WERI-Rb-1 (cell line): ENCODE measurements at regions not wholly inside any gene's neighbourhood (a gene's known extent, or its start where the extent isn't known, plus 50 kb on each side); places are given as distances from the start of the nearest gene placed in this dataset.

ENCODE experiments used
- DNase-seq: peaks from one replicate; pipeline ENCODE4 v3.0.0-alpha.2; 2020
- H3K27ac ChIP-seq: fragments of 250-450 bp; sonication (Bioruptor Pico); 2 replicates; pipeline ENCODE4 v1.5.1; 2020; ENCODE audit warnings: mild to moderate bottlenecking, moderate library complexity
- H3K27me3 ChIP-seq: fragments of 250-450 bp; sonication (Bioruptor Pico); 2 replicates; pipeline ENCODE4 v1.5.1; 2021; ENCODE audit warnings: mild to moderate bottlenecking, low read depth, moderate library complexity; ENCODE audit not compliant: insufficient read depth, severe bottlenecking
- H3K36me3 ChIP-seq: fragments of 250-450 bp; sonication (Bioruptor Pico); 2 replicates; pipeline ENCODE4 v1.5.1; 2020; ENCODE audit warnings: mild to moderate bottlenecking, moderate library complexity
- H3K4me3 ChIP-seq: 2 replicates; pipeline ENCODE4 v1.5.1; 2011; ENCODE audit warnings: low read depth, mild to moderate bottlenecking, control low read depth, low read length
- H3K9me3 ChIP-seq: fragments of 250-450 bp; sonication (Bioruptor Pico); 2 replicates; pipeline ENCODE4 v1.5.1; 2021; ENCODE audit warnings: mild to moderate bottlenecking, moderate library complexity; ENCODE audit not compliant: severe bottlenecking
- CTCF ChIP-seq: IDR thresholded peaks from 2 replicates; pipeline ENCODE4 v1.5.1; 2011; ENCODE audit warnings: low read depth, mild to moderate bottlenecking, control low read depth, inconsistent platforms, low read length

DNA sequence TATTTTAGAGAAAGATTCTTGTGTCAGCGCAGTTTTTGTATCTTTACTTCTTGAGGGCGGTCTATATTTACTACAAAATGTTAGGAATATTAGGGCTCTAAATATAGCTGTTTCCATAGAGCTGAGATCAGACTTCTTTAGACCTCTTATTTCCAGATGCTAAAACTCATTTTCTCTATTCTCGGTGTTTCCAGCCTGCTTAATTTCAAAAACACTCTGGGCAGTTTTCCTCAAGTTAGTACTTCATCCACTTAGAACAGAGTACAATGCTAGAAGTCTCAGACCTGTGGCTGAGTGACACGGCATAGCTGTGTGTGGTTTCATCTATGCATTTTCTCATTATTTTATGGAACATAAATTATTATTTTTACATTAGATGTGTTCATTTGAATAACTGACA, 346.6 kb downstream of the PABPC4L start:
- DNase-seq = no peak
- Histone ChIP-seq H3K36me3 (no peaks in the 10 kb centered on the region), H3K27ac (no peak overlapping the region), H3K9me3 (no peaks in the 10 kb centered on the region), H3K27me3 (no peaks in the 10 kb centered on the region), H3K4me3 (no peak overlapping the region)
- no peak for TF ChIP-seq CTCF

DNA sequence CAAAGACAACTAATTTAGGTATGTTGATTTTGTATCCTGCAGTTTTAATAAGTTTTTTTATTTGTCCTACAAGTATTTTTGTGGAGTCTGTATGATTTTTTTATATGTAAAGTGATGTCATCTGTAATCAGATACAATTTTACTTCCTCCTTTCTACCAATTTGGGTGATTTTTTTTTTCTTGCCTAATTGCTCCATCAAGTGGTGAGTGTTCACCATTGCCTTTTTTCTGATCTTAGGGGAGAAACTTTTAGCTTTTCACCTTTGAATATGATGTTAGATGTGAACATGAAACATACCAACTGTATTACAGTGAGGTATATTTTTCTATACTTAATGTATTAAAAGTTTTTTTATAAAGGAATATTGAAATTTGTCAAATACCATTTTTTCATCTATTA, 362.3 kb downstream of the PABPC4L start:
- no peak for TF ChIP-seq CTCF
- H3K36me3 ChIP-seq = no peaks in the 10 kb centered on the region
- DNase-seq = no peak

DNA sequence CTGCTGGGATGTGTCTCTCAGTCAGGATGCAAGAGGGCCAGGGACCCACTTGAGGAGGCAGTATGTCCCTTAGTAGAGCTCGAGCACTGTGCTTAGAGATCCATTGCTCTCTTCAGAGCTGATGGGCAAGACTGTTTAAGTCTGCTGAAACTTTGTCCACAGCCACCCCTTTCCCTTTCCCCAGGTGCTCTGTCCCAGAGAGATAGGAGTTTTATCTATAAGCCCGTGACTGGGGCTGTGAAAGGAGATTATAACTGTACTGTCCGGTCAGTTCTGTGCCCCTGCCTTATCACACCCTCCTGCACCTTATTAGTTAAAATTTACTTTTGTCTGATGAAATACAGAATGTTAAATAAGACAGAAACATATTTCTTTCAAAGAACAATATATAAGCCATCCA, 378.4 kb downstream of the PABPC4L start:
- no peak for TF ChIP-seq CTCF
- no peaks in the 10 kb centered on the region for H3K36me3 ChIP-seq
- DNase-seq = no peak

More for the DNA sequence above, 362.3 kb downstream of the PABPC4L start:
- Histone ChIP-seq H3K4me3 (no peak overlapping the region), H3K9me3 (peaks cover 9% of the 10 kb centered on the region), H3K27me3 (no peaks in the 10 kb centered on the region), H3K27ac (no peak overlapping the region)

GRCh38 chr4:133812954-133813353, 388.6 kb downstream of the PABPC4L start:
- Histone ChIP-seq H3K27ac (no peak overlapping the region), H3K9me3 (peaks cover 2% of the 10 kb centered on the region), H3K36me3 (no peaks in the 10 kb centered on the region), H3K4me3 (no peak overlapping the region), H3K27me3 (no peaks in the 10 kb centered on the region)
- DNase-seq = no peak
- TF ChIP-seq CTCF = no peak

More for the DNA sequence above, 378.4 kb downstream of the PABPC4L start:
- Histone ChIP-seq H3K27me3 (no peaks in the 10 kb centered on the region), H3K9me3 (no peaks in the 10 kb centered on the region), H3K4me3 (no peak overlapping the region), H3K27ac (no peak overlapping the region)

DNA sequence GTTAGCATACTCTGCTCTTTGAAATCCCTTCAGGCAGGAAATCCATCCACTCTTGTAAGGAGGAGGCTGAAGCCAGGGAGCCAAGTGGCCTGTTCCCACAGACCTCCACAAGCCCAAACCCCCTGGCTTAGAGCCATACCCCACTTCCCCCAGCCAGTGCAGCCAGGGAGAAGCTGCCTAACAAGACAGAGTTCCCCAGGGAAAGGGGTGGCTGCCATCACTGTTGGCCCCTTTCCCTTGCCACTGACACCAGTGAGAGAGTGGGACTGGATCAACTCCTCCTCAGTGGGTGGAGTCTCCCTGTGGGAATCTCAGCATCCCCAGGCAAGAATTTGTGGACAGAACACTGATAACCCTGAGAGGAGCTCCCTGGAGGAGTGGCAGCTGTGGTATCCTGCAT, 389.4 kb downstream of the PABPC4L start:
- Histone ChIP-seq H3K9me3 (peaks cover 2% of the 10 kb centered on the region), H3K36me3 (no peaks in the 10 kb centered on the region), H3K4me3 (no peak overlapping the region), H3K27ac (no peak overlapping the region), H3K27me3 (no peaks in the 10 kb centered on the region)
- TF ChIP-seq CTCF = no peak
- no peak for DNase-seq

- H3K9me3 ChIP-seq = no peaks in the 10 kb centered on the region
- no peak for DNase-seq
- H3K4me3 ChIP-seq = no peak overlapping the region
- no peak for TF ChIP-seq CTCF
- H3K27me3 ChIP-seq = no peaks in the 10 kb centered on the region
- H3K36me3 ChIP-seq = no peaks in the 10 kb centered on the region
- H3K27ac ChIP-seq = no peak overlapping the region
Observed at GRCh38 chr4:133808151-133808550, 393.4 kb downstream of the PABPC4L start.
